Endodermal cell (in vitro differentiated cells): ENCODE measurements at regions not wholly inside any gene's neighbourhood (a gene's known extent, or its start where the extent isn't known, plus 50 kb on each side); places are given as distances from the start of the nearest gene placed in this dataset.
A peak's percentile ranks its signal among the peaks of the same experiment; 100 is the strongest.

Source experiments
- DNase-seq: peaks from one replicate; pipeline ENCODE4 v3.0.0-alpha.2; 2017
- H3K27ac ChIP-seq: 2 replicates; pipeline ENCODE4 v1.5.1; 2013; ENCODE audit warnings: mild to moderate bottlenecking, low read depth, low read length, moderate library complexity
- H3K27me3 ChIP-seq: 2 replicates; pipeline ENCODE4 v1.6.1; 2013; ENCODE audit warnings: mild to moderate bottlenecking, low read length, moderate library complexity; ENCODE audit not compliant: insufficient read depth, control insufficient read depth, poor library complexity, severe bottlenecking
- H3K36me3 ChIP-seq: 2 replicates; pipeline ENCODE4 v1.7.0; 2013; ENCODE audit warnings: mild to moderate bottlenecking, low read length, moderate library complexity; ENCODE audit not compliant: control insufficient read depth, insufficient read depth
- H3K4me1 ChIP-seq: one replicate; pipeline ENCODE4 v1.7.0; 2013; ENCODE audit warnings: low read length; ENCODE audit not compliant: control insufficient read depth, insufficient read depth
- H3K4me3 ChIP-seq: 2 replicates; pipeline ENCODE4 v1.5.1; 2013; ENCODE audit warnings: mild to moderate bottlenecking, low read length, moderate library complexity
- H3K9ac ChIP-seq: 2 replicates; pipeline ENCODE4 v1.6.1; 2013; ENCODE audit warnings: mild to moderate bottlenecking, low read length, moderate library complexity; ENCODE audit not compliant: poor library complexity, severe bottlenecking; ENCODE audit errors: extremely low read depth
- H3K9me3 ChIP-seq: 2 replicates; pipeline ENCODE4 v1.6.1; 2013; ENCODE audit warnings: mild to moderate bottlenecking, low read length, moderate library complexity; ENCODE audit not compliant: control insufficient read depth
- H3K27ac Mint-ChIP-seq: 2 replicates; pipeline ENCODE4 v1.8.0; 2020; ENCODE audit warnings: mixed read lengths
- H3K27me3 Mint-ChIP-seq: 2 replicates; pipeline ENCODE4 v1.8.0; 2021; ENCODE audit warnings: mild to moderate bottlenecking, mixed read lengths; ENCODE audit not compliant: insufficient read depth
- H3K36me3 Mint-ChIP-seq: 2 replicates; pipeline ENCODE4 v1.8.0; 2020; ENCODE audit warnings: low read depth, mixed read lengths
- H3K4me1 Mint-ChIP-seq: 2 replicates; pipeline ENCODE4 v1.8.0; 2020; ENCODE audit warnings: mixed read lengths
- H3K4me3 Mint-ChIP-seq: 2 replicates; pipeline ENCODE4 v1.8.0; 2020; ENCODE audit warnings: mild to moderate bottlenecking, moderate library complexity, mixed read lengths
- H3K9me3 Mint-ChIP-seq: 2 replicates; pipeline ENCODE4 v1.8.0; 2020; ENCODE audit warnings: mild to moderate bottlenecking, mixed read lengths
- CTCF ChIP-seq: fragments of 200-600 bp; sonication (generic); conservative IDR thresholded peaks from 2 replicates; pipeline ENCODE4 v1.5.0; 2021; ENCODE audit warnings: antibody characterized with exemption, mild to moderate bottlenecking
- WGBS, 2 experiments: methylation state at CpG; one replicate each; pipeline versions ENCODE4 v1.1.5 to v1.1.7; 2013; ENCODE audit warnings: missing lambda C conversion rate in 2 of 2, mixed read lengths in 1 of 2; ENCODE audit not compliant: insufficient coverage in 1 of 2, insufficient read length in 1 of 2; 5-methylcytosine and 5-hydroxymethylcytosine counted together

- Mint-ChIP-seq H3K27me3 (no peaks in the 10 kb centered on the region), H3K27ac (no peak overlapping the region), H3K36me3 (no peaks in the 10 kb centered on the region), H3K4me1 (no peaks in the 10 kb centered on the region), H3K4me3 (no peak overlapping the region), H3K9me3 (no peaks in the 10 kb centered on the region)
- 75 to 87% methylated on average over 1 of the region's 1 CpG for WGBS, 2 experiments
- no peaks in the 10 kb centered on the region for H3K4me1 ChIP-seq
- H3K9me3 ChIP-seq: peaks cover 5% of the 10 kb centered on the region
- no peaks in the 10 kb centered on the region for H3K36me3 ChIP-seq
- no peak for DNase-seq
- no peak overlapping the region for H3K27ac ChIP-seq
- H3K9ac ChIP-seq: no peak overlapping the region
- no peak overlapping the region for H3K4me3 ChIP-seq
- no peaks in the 10 kb centered on the region for H3K27me3 ChIP-seq
- no peak for TF ChIP-seq CTCF
Measured at GRCh38 chr3:99562990-99563607, 75.3 kb upstream of the COL8A1 start.

GRCh38 chr3:99562138-99562537 lies 76.3 kb upstream of the COL8A1 start:
- WGBS, 2 experiments: 33 to 40% methylated on average over 1 of the region's 1 CpG
- H3K36me3 Mint-ChIP-seq: no peaks in the 10 kb centered on the region
- no peaks in the 10 kb centered on the region for H3K4me1 ChIP-seq
- no peak overlapping the region for H3K27ac ChIP-seq
- H3K4me1 Mint-ChIP-seq: no peaks in the 10 kb centered on the region
- no peaks in the 10 kb centered on the region for H3K36me3 ChIP-seq
- H3K4me3 ChIP-seq: no peak overlapping the region
- no peaks in the 10 kb centered on the region for H3K27me3 ChIP-seq
- H3K27me3 Mint-ChIP-seq: no peaks in the 10 kb centered on the region
- H3K9me3 ChIP-seq: peaks cover 5% of the 10 kb centered on the region
- TF ChIP-seq CTCF: no peak
- no peaks in the 10 kb centered on the region for H3K9me3 Mint-ChIP-seq
- no peak overlapping the region for H3K27ac Mint-ChIP-seq
- DNase-seq: peak; percentile 84
- no peak overlapping the region for H3K9ac ChIP-seq
- H3K4me3 Mint-ChIP-seq: no peak overlapping the region

- H3K27ac ChIP-seq: no peak overlapping the region
- H3K36me3 ChIP-seq: no peaks in the 10 kb centered on the region
- H3K27me3 ChIP-seq: no peaks in the 10 kb centered on the region
- Mint-ChIP-seq H3K9me3 (no peaks in the 10 kb centered on the region), H3K27me3 (no peaks in the 10 kb centered on the region), H3K36me3 (no peaks in the 10 kb centered on the region), H3K4me3 (no peak overlapping the region), H3K27ac (no peak overlapping the region), H3K4me1 (no peaks in the 10 kb centered on the region)
- H3K9me3 ChIP-seq: peaks cover 2% of the 10 kb centered on the region
- TF ChIP-seq CTCF: no peak
- WGBS, 2 experiments: 87 to 90% methylated on average over 3 of the region's 3 CpGs
- no peaks in the 10 kb centered on the region for H3K4me1 ChIP-seq
- no peak overlapping the region for H3K9ac ChIP-seq
- H3K4me3 ChIP-seq: no peak overlapping the region
- no peak for DNase-seq
Measured at GRCh38 chr3:99561056-99561455, 77.3 kb upstream of the COL8A1 start.
